ENCODE measurements at regions not wholly inside any gene's neighbourhood (a gene's known extent, or its start where the extent isn't known, plus 50 kb on each side); places are given as distances from the start of the nearest gene placed in this dataset.

GRCh38 chr9:21710548-21711191 lies 91.8 kb upstream of the MTAP start:
- H2AFZ ChIP-seq (ENCODE audit: low read length), result no peak overlapping the region
- intact Hi-C loops (cut with micrococcal nuclease; ENCODE audit: unreplicated experiment), result no loop called here
- FAIRE-seq (no peak), ATAC-seq (no peak), DNase-seq (ENCODE audit: low spot score) (no peak)
- no TSS peak for BruUV-seq (replicated peaks)
- H3K4me3 ChIP-seq (replicated peaks in 1 of 3; ENCODE audit: insufficient read depth in 1 of 3, low read depth in 2 of 3, low read length in 3 of 3), result no peak overlapping the region
- H3K4me1 ChIP-seq (ENCODE audit: insufficient read depth, low read length), result no peaks in the 10 kb centered on the region
- no peaks in the 10 kb centered on the region for H3K27me3 ChIP-seq (ENCODE audit: control insufficient read depth in 1 of 2, insufficient read depth in 2 of 2, low read length in 2 of 2)
- no peaks in the 10 kb centered on the region for H4K20me1 ChIP-seq (ENCODE audit: insufficient read depth, low read length)
- in situ Hi-C loops (cut with HindIII; ENCODE audit: extremely low pct_ligation_motif_present, low pct_unique_long_range_greater_than_20kb), result no loop called here
- no peaks in the 10 kb centered on the region for H3K79me2 ChIP-seq (ENCODE audit: insufficient read depth, low read length)
- no peaks in the 10 kb centered on the region for H3K36me3 ChIP-seq (replicated peaks in 1 of 2; ENCODE audit: control insufficient read depth in 1 of 2, insufficient read depth in 2 of 2, low read length in 2 of 2)
- no peak overlapping the region for H3K9ac ChIP-seq (ENCODE audit: insufficient read depth, low read depth, low read length)
- TF ChIP-seq NFAT5 (CRISPR knock-in tag; IDR thresholded peaks at IDR 0.05) (no peak), SNAPC2 (CRISPR knock-in tag; IDR thresholded peaks at IDR 0.05) (no peak), CEBPG (CRISPR knock-in tag; IDR thresholded peaks at IDR 0.05) (no peak), MYNN (CRISPR knock-in tag; IDR thresholded peaks at IDR 0.05; ENCODE audit: low read depth) (no peak), ZNF564 (CRISPR knock-in tag; IDR thresholded peaks at IDR 0.05) (no peak), HIVEP1 (CRISPR knock-in tag; IDR thresholded peaks at IDR 0.05) (no peak), HNRNPUL1 (IDR thresholded peaks at IDR 0.05; ENCODE audit: low read depth, low read length) (no peak), DMTF1 (CRISPR knock-in tag; IDR thresholded peaks at IDR 0.05) (no peak), TAF1 (CRISPR knock-in tag; IDR thresholded peaks at IDR 0.05) (no peak), KDM4B (CRISPR knock-in tag; IDR thresholded peaks at IDR 0.05) (no peak), ZNF878 (CRISPR knock-in tag; IDR thresholded peaks at IDR 0.05) (no peak), RELA (CRISPR knock-in tag; IDR thresholded peaks at IDR 0.05) (no peak), KDM3A (CRISPR knock-in tag; IDR thresholded peaks at IDR 0.05; ENCODE audit: low read depth) (no peak), HMGXB4 (CRISPR knock-in tag; IDR thresholded peaks at IDR 0.05; ENCODE audit: borderline replicate concordance in 1 of 2, low read depth in 1 of 2) (no peak)
- POLR2A ChIA-PET, result no interaction called here
- CTCF ChIA-PET (ENCODE audit: low intra/inter-chr PET ratio, low total read pairs), result interaction anchor here (1.9 kb wide), 1 partner anchor 79 kb away, joined by 19 read pairs; no protein-coding TSS in a partner anchor
- no peak overlapping the region for H3K4me2 ChIP-seq (ENCODE audit: low read depth, low read length)
- H3K27ac ChIP-seq (ENCODE audit: extremely low read length, insufficient read depth, low read length), result no peak overlapping the region
- H3K9me3 ChIP-seq (ENCODE audit: low read length), result no peaks in the 10 kb centered on the region
- WGBS (ENCODE audit: low lambda C conversion rate), result 24% methylated on average over 4 of the region's 4 CpGs

All from HepG2 (cell line).